ENCODE measurements at regions not wholly inside any gene's neighbourhood (a gene's known extent, or its start where the extent isn't known, plus 50 kb on each side); places are given as distances from the start of the nearest gene placed in this dataset.

DNA sequence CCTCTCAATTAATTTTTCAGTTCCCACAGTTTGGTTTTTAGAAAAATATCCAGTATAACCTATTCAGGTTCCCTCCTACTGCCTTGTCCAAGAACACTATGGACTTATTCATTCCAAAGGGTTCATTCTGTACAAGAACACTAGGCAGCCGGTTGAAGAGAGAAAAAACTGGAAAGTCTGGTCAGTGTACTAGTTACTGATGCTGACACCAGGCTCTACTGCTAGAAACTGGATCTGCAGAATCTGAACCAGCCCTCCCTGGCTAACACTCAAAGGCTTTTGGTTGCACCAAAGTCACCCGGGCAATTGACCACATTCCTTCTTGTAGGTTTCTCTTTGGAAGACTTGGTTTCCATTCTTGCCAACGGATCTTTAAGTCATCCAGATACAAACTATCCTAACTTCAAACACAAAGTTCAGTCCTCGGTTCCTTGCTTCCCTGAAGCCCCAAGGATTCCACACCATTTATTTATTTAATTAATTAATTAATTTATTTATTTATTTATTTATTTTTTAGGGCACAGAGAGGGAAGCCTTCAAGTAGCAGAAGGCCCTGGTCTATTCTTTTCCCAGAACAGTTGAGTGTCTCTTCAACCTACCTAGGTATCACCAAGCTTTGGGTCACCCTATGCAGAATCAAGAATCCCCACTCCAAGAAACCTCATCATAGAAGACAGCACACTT lies 268.1 kb downstream of the ADGB start:
- TF ChIP-seq, protein P1, sequence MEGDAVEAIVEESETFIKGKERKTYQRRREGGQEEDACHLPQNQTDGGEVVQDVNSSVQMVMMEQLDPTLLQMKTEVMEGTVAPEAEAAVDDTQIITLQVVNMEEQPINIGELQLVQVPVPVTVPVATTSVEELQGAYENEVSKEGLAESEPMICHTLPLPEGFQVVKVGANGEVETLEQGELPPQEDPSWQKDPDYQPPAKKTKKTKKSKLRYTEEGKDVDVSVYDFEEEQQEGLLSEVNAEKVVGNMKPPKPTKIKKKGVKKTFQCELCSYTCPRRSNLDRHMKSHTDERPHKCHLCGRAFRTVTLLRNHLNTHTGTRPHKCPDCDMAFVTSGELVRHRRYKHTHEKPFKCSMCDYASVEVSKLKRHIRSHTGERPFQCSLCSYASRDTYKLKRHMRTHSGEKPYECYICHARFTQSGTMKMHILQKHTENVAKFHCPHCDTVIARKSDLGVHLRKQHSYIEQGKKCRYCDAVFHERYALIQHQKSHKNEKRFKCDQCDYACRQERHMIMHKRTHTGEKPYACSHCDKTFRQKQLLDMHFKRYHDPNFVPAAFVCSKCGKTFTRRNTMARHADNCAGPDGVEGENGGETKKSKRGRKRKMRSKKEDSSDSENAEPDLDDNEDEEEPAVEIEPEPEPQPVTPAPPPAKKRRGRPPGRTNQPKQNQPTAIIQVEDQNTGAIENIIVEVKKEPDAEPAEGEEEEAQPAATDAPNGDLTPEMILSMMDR (conservative IDR thresholded peaks at IDR 0.05 in 1 of 2, IDR thresholded peaks at IDR 0.05 in 1 of 2; ENCODE audit: extremely low read depth in 1 of 2, insufficient read depth in 1 of 2, low read depth in 1 of 2, low read length in 2 of 2), result no peak
- no peak for TF ChIP-seq EZH2 (IDR thresholded peaks at IDR 0.05; ENCODE audit: borderline replicate concordance, low read length)
